ENCODE measurements at regions not wholly inside any gene's neighbourhood (a gene's known extent, or its start where the extent isn't known, plus 50 kb on each side); places are given as distances from the start of the nearest gene placed in this dataset.

DNA sequence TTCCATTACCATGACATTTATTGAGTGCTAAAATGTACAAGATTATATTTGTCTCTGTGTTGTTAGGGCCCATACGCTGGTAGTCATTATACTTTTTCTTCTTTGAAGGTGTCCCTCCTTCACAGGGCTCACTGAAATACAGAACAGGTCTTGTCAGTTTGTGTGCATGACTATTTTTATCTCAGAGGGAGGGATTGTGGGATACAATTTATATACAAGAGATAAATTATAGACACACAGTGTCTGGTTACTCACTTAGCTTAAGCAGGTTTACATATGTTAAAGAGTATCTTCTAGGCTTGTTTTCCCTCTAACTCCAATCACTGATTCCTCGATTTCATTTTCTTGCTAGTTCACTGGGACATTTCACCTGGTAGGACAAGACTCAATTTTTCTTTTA, 143.3 kb upstream of the GUCY1A1 start:
- DNase-seq (ENCODE audit: insufficient read length, low spot score), result no peak
- no peak for FAIRE-seq

DNA sequence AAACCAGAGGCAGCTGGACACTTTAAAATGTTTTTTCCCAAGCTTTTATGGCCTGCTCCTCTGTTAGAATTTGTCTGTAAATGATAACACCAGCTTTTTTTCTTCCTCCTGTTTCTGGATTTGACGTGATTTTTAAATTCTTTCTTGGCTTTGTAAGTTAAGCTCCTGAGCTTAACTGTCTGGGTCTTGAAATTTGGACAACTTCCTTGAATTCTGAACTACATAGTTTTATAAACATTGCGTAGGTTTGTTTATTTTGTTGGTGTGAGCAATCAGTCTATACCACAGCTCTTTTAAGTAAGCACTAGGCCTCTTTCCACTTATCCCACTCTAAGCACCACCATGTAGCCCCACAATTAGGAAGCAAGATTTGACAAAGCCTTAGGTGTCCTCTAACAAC, 144.4 kb upstream of the GUCY1A1 start:
- FAIRE-seq (no peak), DNase-seq (ENCODE audit: insufficient read length, low spot score) (no peak)

DNA sequence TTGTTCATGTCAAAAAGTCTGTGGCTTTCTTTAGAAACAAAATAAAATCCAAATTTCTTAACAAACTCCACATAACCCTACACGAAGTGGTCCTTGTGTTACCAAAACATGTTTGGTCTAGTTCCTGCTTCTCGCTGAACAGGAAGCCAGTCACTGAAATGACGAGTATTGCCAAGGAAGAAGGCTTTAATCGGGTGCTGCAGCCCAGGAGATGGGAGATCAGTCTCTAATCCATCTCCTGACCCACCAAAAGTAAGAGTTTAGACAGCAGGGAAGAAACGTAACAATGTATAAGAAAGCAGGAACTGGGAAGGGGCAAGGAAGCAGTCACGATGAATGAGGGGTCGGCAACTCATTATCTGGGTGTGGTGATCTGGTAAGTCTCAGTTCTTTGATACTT, 144.6 kb upstream of the MAP9 start:
- FAIRE-seq, result no peak
- DNase-seq (ENCODE audit: insufficient read length, low spot score), result no peak

DNA sequence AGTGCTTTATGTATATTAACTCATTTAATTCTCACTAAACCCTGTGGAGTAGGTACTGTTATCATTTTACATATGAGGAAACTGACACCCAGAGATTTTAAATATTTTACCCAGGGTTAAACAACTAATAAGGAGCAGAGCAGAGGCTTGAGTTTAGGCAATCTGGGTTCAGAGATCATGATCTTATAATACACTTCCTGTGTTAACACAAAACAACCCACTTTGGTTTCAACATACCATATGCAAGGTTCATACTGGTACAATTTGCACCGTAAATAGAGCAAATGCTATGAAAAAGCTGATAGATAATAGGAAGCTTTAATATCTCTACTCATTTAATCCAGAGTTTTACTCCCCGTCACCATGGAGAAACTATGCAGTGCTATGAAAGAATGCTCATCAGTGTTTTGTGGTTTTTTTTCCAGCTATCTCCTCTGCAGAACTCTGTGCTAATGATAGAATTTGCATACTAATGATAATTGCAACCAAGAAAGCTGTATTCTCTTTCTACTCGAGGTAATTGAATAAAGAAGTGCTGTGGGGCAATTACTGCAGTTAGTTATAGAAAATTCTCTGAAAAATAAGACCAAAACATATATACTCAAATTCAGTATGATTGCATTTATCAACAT, 138.8 kb upstream of the MAP9 start:
- DNase-seq (ENCODE audit: insufficient read length, low spot score), result no peak

GRCh38 chr4:155514628-155515027, 137.9 kb upstream of the MAP9 start:
- FAIRE-seq (no peak), DNase-seq (ENCODE audit: insufficient read length, low spot score) (no peak)

More for the DNA sequence above, 138.8 kb upstream of the MAP9 start:
- FAIRE-seq, result no peak

DNA sequence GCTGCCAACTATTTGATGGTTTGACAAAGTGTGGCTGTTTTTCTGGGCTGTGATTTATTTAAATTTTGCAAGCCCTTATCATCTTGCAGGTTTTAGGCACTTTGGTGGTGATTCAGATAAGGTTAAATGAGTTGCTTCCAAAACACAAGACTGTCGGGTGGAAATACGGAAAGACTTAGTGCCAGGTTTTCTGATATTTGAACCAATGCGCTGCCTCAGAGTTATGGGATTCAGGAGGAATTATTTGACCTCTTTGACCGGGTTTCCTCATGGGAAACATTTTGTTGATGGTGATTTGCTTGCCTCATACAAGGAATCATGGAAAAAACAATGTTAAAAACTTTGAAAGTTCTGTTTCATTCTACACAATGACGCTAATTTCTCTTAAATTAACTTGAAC, 136.1 kb upstream of the MAP9 start:
- DNase-seq (ENCODE audit: insufficient read length, low spot score), result no peak
- no peak for FAIRE-seq

- FAIRE-seq (no peak), DNase-seq (ENCODE audit: insufficient read length, low spot score) (no peak)
Measured at GRCh38 chr4:155512046-155512445, 135.3 kb upstream of the MAP9 start.

- DNase-seq (ENCODE audit: insufficient read length, low spot score) (no peak), FAIRE-seq (no peak)
Measured at GRCh38 chr4:155510771-155511170, 134.0 kb upstream of the MAP9 start.

- no peak for DNase-seq (ENCODE audit: insufficient read length, low spot score)
- FAIRE-seq, result no peak
Measured at GRCh38 chr4:155509555-155509954, 132.8 kb upstream of the MAP9 start.

GRCh38 chr4:155506745-155507144, 130.0 kb upstream of the MAP9 start:
- FAIRE-seq (no peak), DNase-seq (ENCODE audit: insufficient read length, low spot score) (no peak)

- DNase-seq (ENCODE audit: insufficient read length, low spot score) (no peak), FAIRE-seq (no peak)
Measured at GRCh38 chr4:155505321-155505720, 128.6 kb upstream of the MAP9 start.

- DNase-seq (ENCODE audit: insufficient read length, low spot score) (no peak), FAIRE-seq (no peak)
Measured at GRCh38 chr4:155497306-155497705, 120.5 kb upstream of the MAP9 start.

- DNase-seq (ENCODE audit: insufficient read length, low spot score) (no peak), FAIRE-seq (no peak)
Measured at GRCh38 chr4:155496294-155496626, 119.5 kb upstream of the MAP9 start.

GRCh38 chr4:155495572-155496293, 119.0 kb upstream of the MAP9 start:
- no peak for FAIRE-seq
- DNase-seq (ENCODE audit: insufficient read length, low spot score), result no peak

- FAIRE-seq, result no peak
- DNase-seq (ENCODE audit: insufficient read length, low spot score), result no peak
Measured at GRCh38 chr4:155494037-155494718, 117.4 kb upstream of the MAP9 start.

DNA sequence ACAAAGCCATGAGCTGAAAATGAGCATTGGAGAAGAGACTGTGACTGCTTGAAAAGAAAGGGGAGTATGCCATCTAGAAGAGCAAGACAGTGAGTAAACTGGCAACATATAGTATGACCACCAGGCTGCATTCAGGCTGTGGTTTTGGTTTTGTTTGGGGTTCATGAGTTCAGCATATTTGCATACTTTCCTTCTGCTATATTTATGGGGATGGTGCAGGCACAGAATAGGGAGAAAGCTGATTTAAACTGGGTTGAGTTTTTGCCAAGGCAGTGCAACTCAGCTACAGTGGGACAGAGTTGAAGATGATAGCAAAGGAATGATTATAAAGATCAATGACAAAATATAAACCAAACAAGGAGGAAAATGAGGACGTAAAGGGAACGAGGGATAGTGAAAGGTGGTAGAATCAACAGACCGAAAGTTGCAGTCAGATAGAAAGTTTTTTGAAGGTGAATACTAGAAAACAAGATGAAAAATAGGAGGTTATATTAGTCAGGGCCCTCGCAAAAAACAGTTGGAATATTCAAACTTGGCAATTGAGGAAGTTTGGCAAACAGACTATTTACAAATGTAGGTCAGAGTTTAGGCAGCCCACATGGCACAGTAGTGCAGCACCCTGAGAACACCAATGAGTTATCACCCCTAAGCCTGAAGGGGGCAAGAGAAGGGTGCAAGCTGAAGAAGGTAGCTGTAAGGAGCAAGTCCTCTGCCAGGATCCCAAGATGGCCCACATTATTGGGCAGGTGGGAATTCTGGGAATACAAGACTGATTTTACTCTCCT, 114.8 kb upstream of the MAP9 start:
- FAIRE-seq, result peak; percentile 76
- DNase-seq (ENCODE audit: insufficient read length, low spot score), result peak; percentile 23

DNA sequence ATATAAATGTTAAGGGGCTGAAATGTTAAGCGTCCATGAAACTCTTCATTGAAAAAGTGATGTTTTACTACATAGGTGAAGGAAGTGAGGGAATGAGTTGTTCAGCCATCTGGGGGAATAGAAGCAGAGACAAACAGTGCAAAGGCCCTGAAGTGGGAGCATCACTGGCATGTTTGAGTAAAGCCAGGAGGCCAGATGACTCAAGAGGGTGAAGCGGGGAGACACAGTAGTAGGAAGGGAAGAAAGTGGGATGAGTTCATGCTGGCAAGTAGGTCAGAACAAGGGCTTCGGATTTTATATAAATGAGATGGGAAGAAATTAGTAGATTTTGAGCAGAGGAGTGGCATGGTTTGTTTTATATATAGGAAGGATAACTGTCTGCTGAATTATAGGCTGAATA, 112.5 kb upstream of the MAP9 start:
- FAIRE-seq (no peak), DNase-seq (ENCODE audit: insufficient read length, low spot score) (no peak)

DNA sequence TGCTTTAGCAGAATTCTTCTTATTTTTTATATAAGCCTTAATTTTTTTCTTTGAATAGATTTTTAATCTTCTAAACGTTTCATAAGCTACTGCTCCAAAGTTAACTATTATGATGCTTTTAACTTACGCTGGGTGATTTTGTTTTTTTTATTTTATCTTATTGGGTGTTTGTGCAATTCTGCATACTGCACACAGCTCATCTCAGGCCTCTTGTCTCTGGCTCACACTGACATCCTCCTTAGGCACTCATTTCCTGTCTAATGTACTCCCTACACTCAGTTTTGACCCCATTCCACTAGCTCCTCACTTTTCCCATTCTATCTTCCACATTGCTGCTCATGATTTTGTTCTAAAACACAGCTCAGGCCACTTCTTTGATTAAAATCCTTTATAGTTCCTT, 111.9 kb upstream of the MAP9 start:
- no peak for FAIRE-seq
- no peak for DNase-seq (ENCODE audit: insufficient read length, low spot score)

- DNase-seq (ENCODE audit: insufficient read length, low spot score), result no peak
- FAIRE-seq, result no peak
Measured at GRCh38 chr4:155487210-155487609, 110.4 kb upstream of the MAP9 start.

- FAIRE-seq (no peak), DNase-seq (ENCODE audit: insufficient read length, low spot score) (no peak)
Measured at GRCh38 chr4:155481150-155481549, 104.4 kb upstream of the MAP9 start.

DNA sequence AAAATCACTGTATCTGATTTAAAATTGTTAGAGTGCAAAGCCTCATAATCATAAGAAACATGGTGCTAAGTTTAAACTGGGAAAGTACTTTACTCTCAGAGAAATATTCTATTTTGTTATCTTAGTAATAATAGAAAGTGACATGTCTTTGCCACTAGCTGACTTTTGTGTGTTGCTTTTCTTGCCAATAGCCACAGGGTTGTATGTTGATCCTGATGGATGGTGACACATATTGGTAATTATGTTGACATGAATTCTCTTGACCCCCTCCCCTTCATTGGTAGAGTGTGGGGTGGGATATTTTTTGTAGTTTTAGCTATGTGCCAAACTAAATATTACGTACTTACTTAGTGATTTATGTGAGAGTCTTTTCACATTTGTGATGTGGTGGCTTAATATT, 103.1 kb upstream of the MAP9 start:
- FAIRE-seq, result no peak
- no peak for DNase-seq (ENCODE audit: insufficient read length, low spot score)
